ENCODE measurements at regions not wholly inside any gene's neighbourhood (a gene's known extent, or its start where the extent isn't known, plus 50 kb on each side); places are given as distances from the start of the nearest gene placed in this dataset.
"Not testable (repeated sequence)": the region's sequence is repeated elsewhere in the genome, so short reads cannot be mapped to it uniquely, and the experiment has no call there.

GRCh38 chr5:164497311-164498064 is 992.1 kb downstream of the MAT2B start:
- no peak for DNase-seq (ENCODE audit: low read depth, low spot score)

GRCh38 chr5:164498438-164498837 is 993.0 kb downstream of the MAT2B start:
- peak; percentile 11 for DNase-seq (ENCODE audit: low read depth, low spot score)

GRCh38 chr5:164500856-164501255 is 995.4 kb downstream of the MAT2B start:
- no peak for DNase-seq (ENCODE audit: low read depth, low spot score)

- DNase-seq (ENCODE audit: low read depth, low spot score) = no peak
These were observed 995.9 kb downstream of the MAT2B start for GRCh38 chr5:164501344-164501743.

- DNase-seq (ENCODE audit: low read depth, low spot score) = peak; percentile 75
These were observed 998.8 kb downstream of the MAT2B start for GRCh38 chr5:164504141-164504772.

- DNase-seq (ENCODE audit: low read depth, low spot score) = no peak
These were observed 1000.4 kb downstream of the MAT2B start for GRCh38 chr5:164505791-164506190.

GRCh38 chr5:164518067-164518740 is 1012.8 kb downstream of the MAT2B start:
- no peak for DNase-seq (ENCODE audit: low read depth, low spot score)

- no peak for DNase-seq (ENCODE audit: low read depth, low spot score)
These were observed 1013.3 kb downstream of the MAT2B start for GRCh38 chr5:164518741-164519080.

- no peak for DNase-seq (ENCODE audit: low read depth, low spot score)
These were observed 1026.9 kb downstream of the MAT2B start for GRCh38 chr5:164532235-164532900.

- DNase-seq (ENCODE audit: low read depth, low spot score) = not testable (repeated sequence)
These were observed 1028.0 kb downstream of the MAT2B start for GRCh38 chr5:164533426-164533825.

GRCh38 chr5:164540174-164540573 is 1034.8 kb downstream of the MAT2B start:
- no peak for DNase-seq (ENCODE audit: low read depth, low spot score)

GRCh38 chr5:164545507-164545906 is 1040.1 kb downstream of the MAT2B start:
- no peak for DNase-seq (ENCODE audit: low read depth, low spot score)

GRCh38 chr5:164553851-164554250 is 1048.4 kb downstream of the MAT2B start:
- DNase-seq (ENCODE audit: low read depth, low spot score) = peak; percentile 7

GRCh38 chr5:164555809-164556208 is 1050.4 kb downstream of the MAT2B start:
- no peak for DNase-seq (ENCODE audit: low read depth, low spot score)

GRCh38 chr5:164560216-164560615 is 1054.8 kb downstream of the MAT2B start:
- DNase-seq (ENCODE audit: low read depth, low spot score) = no peak

GRCh38 chr5:164561933-164562872 is 1056.8 kb downstream of the MAT2B start:
- no peak for DNase-seq (ENCODE audit: low read depth, low spot score)

- no peak for DNase-seq (ENCODE audit: low read depth, low spot score)
These were observed 1058.0 kb downstream of the MAT2B start for GRCh38 chr5:164563370-164563769.

- DNase-seq (ENCODE audit: low read depth, low spot score) = no peak
These were observed 1068.0 kb downstream of the MAT2B start for GRCh38 chr5:164573397-164573796.

- no peak for DNase-seq (ENCODE audit: low read depth, low spot score)
These were observed 1071.8 kb downstream of the MAT2B start for GRCh38 chr5:164577201-164577600.

GRCh38 chr5:164577742-164578141 is 1072.3 kb downstream of the MAT2B start:
- no peak for DNase-seq (ENCODE audit: low read depth, low spot score)

GRCh38 chr5:164578401-164578800 is 1073.0 kb downstream of the MAT2B start:
- no peak for DNase-seq (ENCODE audit: low read depth, low spot score)
